BLaER1 treated with 17β-estradiol and CSF1 and Interleukin-3, amounts not matched to agents 10 nM and 100 nM (cell line): ENCODE measurements at regions not wholly inside any gene's neighbourhood (a gene's known extent, or its start where the extent isn't known, plus 50 kb on each side); places are given as distances from the start of the nearest gene placed in this dataset.
"Not testable (repeated sequence)": the region's sequence is repeated elsewhere in the genome, so short reads cannot be mapped to it uniquely, and the experiment has no call there.

Source experiments
- H3K27ac ChIP-seq, 11 experiments: shearing (Covaris generic); formaldehyde crosslinking; 2 replicates each; pipeline ENCODE4 v1.8.1; 2022
- H3K27me3 ChIP-seq, 11 experiments: shearing (Covaris generic); formaldehyde crosslinking; 2 replicates each; pipeline ENCODE4 v1.8.1; 2022
- H3K36me3 ChIP-seq, 11 experiments: shearing (Covaris generic); formaldehyde crosslinking; 2 replicates each; pipeline ENCODE4 v1.8.1; 2022
- H3K4me1 ChIP-seq, 10 experiments: shearing (Covaris generic); formaldehyde crosslinking; 2 replicates each; pipeline ENCODE4 v1.8.1; 2022
- H3K4me2 ChIP-seq, 11 experiments: shearing (Covaris generic); formaldehyde crosslinking; 2 replicates each; pipeline ENCODE4 v1.8.1; 2022
- H3K4me3 ChIP-seq, 10 experiments: shearing (Covaris generic); formaldehyde crosslinking; 2 replicates each; pipeline ENCODE4 v1.8.1; 2022
- H3K9ac ChIP-seq, 11 experiments: shearing (Covaris generic); formaldehyde crosslinking; 2 replicates each; pipeline ENCODE4 v1.8.1; 2022
- H3K9me3 ChIP-seq, 11 experiments: shearing (Covaris generic); formaldehyde crosslinking; replicated peaks in 1 of 11; 2 replicates each; pipeline ENCODE4 v1.8.1; 2022
- H4K20me1 ChIP-seq, 11 experiments: shearing (Covaris generic); formaldehyde crosslinking; 2 replicates each; pipeline ENCODE4 v1.8.1; 2022
- Cebpa-rat ChIP-seq, 11 experiments: shearing (Covaris generic); IDR thresholded peaks; 2 replicates each; pipeline ENCODE4 v1.8.1; 2022

DNA sequence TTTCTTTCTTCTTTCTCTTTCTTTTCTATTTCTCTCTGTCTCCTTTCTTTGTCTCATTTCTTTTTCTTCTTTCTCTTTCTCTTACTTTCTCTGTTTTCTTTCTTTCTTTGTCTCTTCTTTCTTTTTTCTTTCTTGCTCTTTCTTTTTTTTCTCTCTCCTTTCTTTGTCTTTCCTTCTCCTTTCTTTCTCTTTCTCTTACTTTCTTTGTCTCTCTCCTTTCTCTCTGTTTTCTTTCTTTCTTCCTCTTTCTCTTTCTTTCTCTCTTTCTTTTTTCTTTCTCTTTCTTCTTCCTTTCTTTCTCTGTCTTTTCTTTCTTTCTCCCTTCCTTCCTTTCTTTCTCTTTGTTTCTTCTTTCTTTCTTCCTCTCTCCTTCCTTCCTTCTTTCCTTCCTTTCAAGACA, 184.8 kb downstream of the CRLF2 start:
- Histone ChIP-seq H3K4me2 (peak overlapping the region in 10 of 11 experiments; percentile 66 to 87 (median 79); a peak in 20 of 22 replicates), H3K27ac (peak overlapping the region in 10 of 11 experiments; percentile 44 to 84 (median 80); a peak in 19 of 22 replicates)

DNA sequence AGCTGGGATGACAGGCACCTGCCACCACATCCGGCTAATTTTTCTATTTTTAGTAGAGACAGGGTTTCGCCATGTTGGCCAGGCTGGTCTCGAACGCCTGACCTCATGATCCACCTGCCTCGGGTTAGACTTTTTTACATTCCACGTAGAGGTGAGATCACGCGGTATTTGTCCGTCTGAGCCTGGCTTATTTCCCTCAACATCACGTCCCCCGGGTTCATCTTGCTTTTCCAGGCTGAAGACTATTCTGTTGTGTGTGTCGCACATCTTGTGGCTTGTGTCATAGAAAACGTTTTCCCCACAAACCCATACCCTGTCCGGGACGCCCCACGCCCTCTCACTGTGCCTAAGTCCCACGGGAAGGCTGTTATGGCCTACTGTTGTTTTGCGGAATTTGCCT, 185.3 kb downstream of the CRLF2 start:
- Histone ChIP-seq H3K9ac (peak overlapping the region in 10 of 11 experiments; percentile 40 to 75 (median 70); a peak in 20 of 22 replicates), H4K20me1 (no peaks in the 10 kb centered on the region), H3K4me1 (peaks cover 35 to 60% (median 51%) of the 10 kb centered on the region in 10 experiments), H3K27me3 (peaks cover 0 to 12% (median 10%) of the 10 kb centered on the region in 11 experiments; a peak in 14 of 22 replicates), H3K9me3 (peaks cover 0 to 8% (median 0%) of the 10 kb centered on the region in 11 experiments; a peak in 2 of 22 replicates), H3K4me3 (peak overlapping the region; percentile 30 to 55 (median 45); a peak in 19 of 20 replicates), H3K36me3 (no peaks in the 10 kb centered on the region), H3K4me2 (peak overlapping the region; percentile 66 to 87 (median 79)), H3K27ac (peak overlapping the region in 10 of 11 experiments; percentile 44 to 84 (median 80); a peak in 20 of 22 replicates)
- no peak for TF ChIP-seq Cebpa-rat (IDR thresholded peaks at IDR 0.05)

More for the DNA sequence above, 184.8 kb downstream of the CRLF2 start:
- peak overlapping the region in 4 of 10 experiments; percentile 30 to 50 (median 44); a peak in 5 of 20 replicates for H3K4me3 ChIP-seq
- H3K4me1 ChIP-seq = peaks cover 35 to 60% (median 51%) of the 10 kb centered on the region in 10 experiments
- H4K20me1 ChIP-seq = no peaks in the 10 kb centered on the region
- TF ChIP-seq Cebpa-rat (IDR thresholded peaks at IDR 0.05) = no peak
- H3K27me3 ChIP-seq = peaks cover 0 to 13% (median 11%) of the 10 kb centered on the region in 11 experiments; a peak in 14 of 22 replicates
- H3K9ac ChIP-seq = peak overlapping the region in 9 of 11 experiments; percentile 40 to 75 (median 71); a peak in 16 of 22 replicates
- H3K9me3 ChIP-seq = peaks cover 0 to 8% (median 0%) of the 10 kb centered on the region in 11 experiments; a peak in 2 of 22 replicates
- no peaks in the 10 kb centered on the region for H3K36me3 ChIP-seq

DNA sequence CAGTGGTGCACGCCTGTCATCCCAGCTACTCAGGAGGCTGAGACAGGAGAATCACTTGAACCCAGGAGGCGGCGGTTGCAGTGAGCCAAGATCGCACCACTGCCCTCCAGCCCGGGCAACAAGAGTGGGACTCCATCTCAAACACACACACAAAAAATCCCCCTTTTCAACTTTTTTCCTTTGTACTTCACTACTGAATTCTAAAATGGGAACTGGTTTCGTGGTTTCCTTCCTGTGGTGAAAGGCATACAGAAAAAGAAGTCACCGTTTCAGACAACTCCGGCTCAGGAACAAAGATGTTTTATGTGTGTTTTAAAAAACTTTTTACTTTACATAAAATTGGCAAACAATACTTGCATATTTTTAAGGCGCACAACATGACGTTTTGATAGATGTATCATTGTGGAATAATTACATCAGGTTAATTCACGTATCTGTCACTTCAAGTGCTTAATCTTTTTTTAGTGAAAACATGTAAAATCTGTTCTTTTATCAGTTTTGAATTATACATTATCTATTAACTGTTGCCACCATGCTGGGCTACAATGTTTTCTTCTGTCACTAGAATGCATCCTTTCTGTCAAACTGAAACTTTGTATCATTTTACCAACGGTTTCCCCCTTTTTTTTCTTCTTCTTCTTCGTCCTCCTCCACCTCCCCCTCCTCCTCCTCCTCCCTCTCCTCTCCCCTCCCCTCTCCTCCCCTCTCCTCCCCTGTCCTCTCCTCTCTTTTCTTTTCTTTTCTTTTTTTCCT, 186.0 kb downstream of the CRLF2 start:
- H3K4me2 ChIP-seq = peak overlapping the region; percentile 66 to 87 (median 79)
- peak overlapping the region in 10 of 11 experiments; percentile 44 to 84 (median 80); a peak in 19 of 22 replicates for H3K27ac ChIP-seq
- H3K9me3 ChIP-seq = peaks cover 3 to 13% (median 4%) of the 10 kb centered on the region in 11 experiments
- H3K27me3 ChIP-seq = peaks cover 0 to 5% (median 3%) of the 10 kb centered on the region in 11 experiments; a peak in 14 of 22 replicates
- peaks cover 31 to 53% (median 44%) of the 10 kb centered on the region in 10 experiments for H3K4me1 ChIP-seq
- H4K20me1 ChIP-seq = no peaks in the 10 kb centered on the region
- H3K36me3 ChIP-seq = no peaks in the 10 kb centered on the region
- TF ChIP-seq Cebpa-rat (IDR thresholded peaks at IDR 0.05) = no peak
- peak overlapping the region; percentile 30 to 54 (median 44); a peak in 17 of 20 replicates for H3K4me3 ChIP-seq
- peak overlapping the region in 10 of 11 experiments; percentile 10 to 75 (median 70); a peak in 18 of 22 replicates for H3K9ac ChIP-seq

DNA sequence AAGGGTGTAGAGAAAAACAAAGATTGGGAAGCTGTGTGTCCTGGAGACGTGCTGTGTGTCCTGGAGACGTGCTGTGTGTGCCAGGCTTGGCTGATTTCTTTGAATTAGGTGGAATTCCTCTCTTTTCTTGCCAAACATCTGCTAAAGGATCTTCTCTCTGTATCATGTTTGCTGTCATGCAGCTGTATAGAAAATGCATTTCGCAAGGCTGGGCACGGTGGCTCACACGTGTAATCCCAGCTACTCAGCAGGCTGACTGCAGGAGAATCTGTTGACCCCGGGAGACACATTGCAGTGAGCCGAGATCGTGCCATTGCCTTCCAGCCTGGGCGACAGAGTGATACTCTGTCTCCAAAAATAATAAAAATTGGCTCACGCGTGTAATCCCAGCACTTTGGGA, 187.0 kb downstream of the CRLF2 start:
- peak overlapping the region in 6 of 11 experiments; percentile 65 to 75 (median 72); a peak in 7 of 22 replicates for H3K9ac ChIP-seq
- TF ChIP-seq Cebpa-rat (IDR thresholded peaks at IDR 0.05) = 0 out of 22 replicates have a peak, but pooled peaks of 2 of the 11 experiments have one; percentile 7 to 24
- no peaks in the 10 kb centered on the region; a peak in 1 of 22 replicates for H3K27me3 ChIP-seq
- peaks cover 28 to 49% (median 39%) of the 10 kb centered on the region in 10 experiments for H3K4me1 ChIP-seq
- peak overlapping the region in 9 of 11 experiments; percentile 47 to 84 (median 81); a peak in 17 of 22 replicates for H3K27ac ChIP-seq
- H3K4me3 ChIP-seq = no peak overlapping the region
- peaks cover 13 to 22% (median 14%) of the 10 kb centered on the region in 11 experiments for H3K9me3 ChIP-seq
- peak overlapping the region in 10 of 11 experiments; percentile 66 to 87 (median 79); a peak in 20 of 22 replicates for H3K4me2 ChIP-seq
- H3K36me3 ChIP-seq = no peaks in the 10 kb centered on the region
- H4K20me1 ChIP-seq = no peaks in the 10 kb centered on the region

DNA sequence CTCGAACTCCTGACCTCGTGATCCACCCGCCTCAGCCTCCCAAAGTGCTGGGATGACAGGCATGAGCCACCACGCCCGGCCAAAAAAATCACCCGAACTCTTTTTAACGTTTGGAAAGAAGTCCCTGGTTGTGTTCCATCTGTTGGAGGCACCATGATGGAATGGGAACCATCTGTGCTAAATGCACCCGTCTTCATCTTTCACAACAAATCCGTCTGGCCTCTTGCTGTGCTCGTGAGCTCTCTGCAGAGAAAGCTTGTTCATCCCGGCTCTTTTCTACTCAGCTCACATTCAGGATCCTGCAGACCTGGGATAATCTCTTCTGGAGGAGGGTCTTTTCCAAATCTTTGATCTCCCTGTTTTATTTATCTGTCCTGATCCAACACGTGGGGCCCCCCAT, 188.8 kb downstream of the CRLF2 start:
- H3K9ac ChIP-seq = no peak overlapping the region
- no peaks in the 10 kb centered on the region for H3K36me3 ChIP-seq
- no peak overlapping the region for H3K4me3 ChIP-seq
- peaks cover 13 to 22% (median 14%) of the 10 kb centered on the region in 11 experiments for H3K9me3 ChIP-seq
- H3K4me1 ChIP-seq = peaks cover 28 to 49% (median 37%) of the 10 kb centered on the region in 10 experiments
- H3K27ac ChIP-seq = no peak overlapping the region
- H3K27me3 ChIP-seq = no peaks in the 10 kb centered on the region; a peak in 1 of 22 replicates
- peak overlapping the region in 3 of 11 experiments; percentile 32 to 57 (median 54); a peak in 4 of 22 replicates for H3K4me2 ChIP-seq
- no peaks in the 10 kb centered on the region for H4K20me1 ChIP-seq
- no peak for TF ChIP-seq Cebpa-rat (IDR thresholded peaks at IDR 0.05)

DNA sequence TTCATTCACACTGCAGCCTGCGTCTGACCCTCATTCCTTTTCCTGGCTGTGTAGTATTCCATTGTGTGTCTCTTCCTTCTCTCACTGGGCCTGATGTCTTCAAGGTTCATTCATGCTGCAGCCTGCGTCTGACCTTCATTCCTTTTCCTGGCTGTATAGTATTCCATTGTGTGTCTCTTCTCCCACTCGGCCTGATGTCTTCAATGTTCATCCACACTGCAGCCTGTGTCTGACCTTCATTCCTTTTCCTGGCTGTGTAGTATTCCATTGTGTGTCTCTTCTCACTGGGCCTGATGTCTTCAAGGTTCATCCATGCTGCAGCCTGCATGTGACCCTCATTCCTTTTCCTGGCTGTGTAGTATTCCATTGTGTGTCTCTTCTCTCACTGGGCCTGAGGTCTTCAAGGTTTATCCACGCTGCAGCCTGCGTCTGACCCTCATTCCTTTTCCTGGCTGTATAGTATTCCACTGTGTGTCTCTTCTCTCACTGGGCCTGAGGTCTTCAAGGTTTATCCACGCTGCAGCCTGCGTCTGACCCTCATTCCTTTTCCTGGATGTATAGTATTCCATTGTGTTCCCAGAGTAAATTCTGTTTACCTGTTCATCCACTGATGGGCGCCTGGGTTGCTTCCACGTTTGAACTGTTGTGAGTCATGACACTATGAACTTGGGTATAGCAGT, 191.0 kb downstream of the CRLF2 start:
- not testable (repeated sequence) for H3K27ac ChIP-seq, H3K36me3 ChIP-seq, H3K27me3 ChIP-seq, H4K20me1 ChIP-seq, H3K4me3 ChIP-seq, H3K4me2 ChIP-seq, H3K9ac ChIP-seq
- H3K4me1 ChIP-seq = peaks cover 10 to 28% (median 15%) of the 10 kb centered on the region in 10 experiments
- H3K9me3 ChIP-seq = peaks cover 13 to 22% (median 14%) of the 10 kb centered on the region in 11 experiments

DNA sequence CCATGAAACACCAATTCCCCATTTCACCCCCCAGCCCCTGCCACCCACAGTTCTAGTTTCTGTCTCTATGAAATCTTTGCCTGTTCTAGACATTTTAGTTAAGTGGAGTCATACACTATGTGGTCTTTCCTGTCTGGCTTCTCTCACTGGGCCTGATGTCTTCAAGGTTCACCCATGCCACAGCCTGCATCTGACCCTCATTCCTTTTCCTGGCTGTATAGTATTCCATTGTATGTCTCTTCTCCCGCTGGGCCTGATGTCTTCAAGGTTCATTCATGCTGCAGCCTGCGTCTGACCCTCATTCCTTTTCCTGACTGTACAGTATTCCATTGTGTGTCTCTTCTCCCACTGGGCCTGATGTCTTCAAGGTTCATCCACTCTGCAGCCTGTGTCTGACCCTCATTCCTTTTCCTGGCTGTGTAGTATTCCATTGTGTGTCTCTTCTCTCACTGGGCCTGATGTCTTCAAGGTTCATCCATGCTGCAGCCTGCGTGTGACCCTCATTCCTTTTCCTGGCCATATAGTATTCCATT, 191.7 kb downstream of the CRLF2 start:
- no peaks in the 10 kb centered on the region for H4K20me1 ChIP-seq
- TF ChIP-seq Cebpa-rat (IDR thresholded peaks at IDR 0.05) = no peak
- H3K4me1 ChIP-seq = peaks cover 3 to 21% (median 8%) of the 10 kb centered on the region in 10 experiments; a peak in 17 of 20 replicates
- H3K27me3 ChIP-seq = no peaks in the 10 kb centered on the region
- H3K4me2 ChIP-seq = no peak overlapping the region
- peaks cover 13 to 22% (median 14%) of the 10 kb centered on the region in 11 experiments for H3K9me3 ChIP-seq
- H3K36me3 ChIP-seq = no peaks in the 10 kb centered on the region
- H3K9ac ChIP-seq = no peak overlapping the region
- H3K27ac ChIP-seq = no peak overlapping the region
- H3K4me3 ChIP-seq = no peak overlapping the region

DNA sequence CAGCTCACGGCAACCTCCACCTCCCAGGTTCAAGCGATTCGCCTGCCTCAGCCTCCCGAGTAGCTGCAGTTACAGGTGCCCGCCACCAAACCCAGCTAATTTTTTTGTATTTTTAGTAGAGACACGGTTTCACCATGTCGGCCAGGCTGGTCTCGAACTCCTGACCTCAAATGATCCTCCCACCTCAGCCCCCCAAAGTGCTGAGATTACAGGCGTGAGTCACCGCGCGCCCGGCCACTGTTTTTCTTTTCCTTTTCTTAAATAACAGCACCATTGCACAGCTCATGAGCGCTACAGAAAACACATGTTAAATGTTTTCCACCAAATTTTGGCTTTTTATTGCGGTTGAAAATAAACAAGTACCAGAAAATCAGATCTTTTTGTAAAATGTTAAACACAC, 195.5 kb downstream of the CRLF2 start:
- peaks cover 13 to 15% (median 14%) of the 10 kb centered on the region in 11 experiments for H3K9me3 ChIP-seq
- H3K4me3 ChIP-seq, H3K27me3 ChIP-seq, H3K4me1 ChIP-seq, H3K27ac ChIP-seq, H4K20me1 ChIP-seq, H3K4me2 ChIP-seq, H3K9ac ChIP-seq, H3K36me3 ChIP-seq: not testable (repeated sequence)

DNA sequence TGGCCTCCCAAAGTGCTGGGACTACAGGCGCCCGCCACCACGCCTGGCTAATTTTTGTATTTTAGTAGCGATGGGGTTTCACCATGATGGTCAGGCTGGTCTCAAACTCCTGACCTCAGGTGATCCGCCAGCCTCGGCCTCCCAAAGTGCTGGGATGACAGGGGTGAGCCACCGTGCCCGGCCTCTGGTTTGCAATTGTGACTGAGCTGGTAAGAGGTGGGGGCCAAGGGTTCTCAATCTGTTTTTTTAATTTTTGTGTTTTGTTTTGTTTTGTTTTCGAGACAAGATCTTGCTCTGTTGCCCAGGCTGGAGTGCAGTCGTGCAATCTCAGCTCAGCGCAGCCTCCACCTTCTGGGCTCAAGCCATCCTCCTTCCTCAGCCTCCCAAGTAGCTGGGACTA, 196.2 kb downstream of the CRLF2 start:
- H3K27ac ChIP-seq, H3K4me2 ChIP-seq, H3K4me1 ChIP-seq, H3K9ac ChIP-seq, H4K20me1 ChIP-seq, H3K27me3 ChIP-seq, H3K4me3 ChIP-seq, H3K9me3 ChIP-seq, H3K36me3 ChIP-seq: not testable (repeated sequence)
